Breast epithelium (tissue), 3 donors: ENCODE measurements at regions not wholly inside any gene's neighbourhood (a gene's known extent, or its start where the extent isn't known, plus 50 kb on each side); places are given as distances from the start of the nearest gene placed in this dataset.

Experiments used
- CTCF ChIP-seq, 3 donors: fragments of 450-650 bp; IDR thresholded peaks; one replicate each; pipeline ENCODE4 v1.5.1; 2016 to 2017; ENCODE audit warnings: antibody characterized with exemption in 3 of 3, mild to moderate bottlenecking in 3 of 3, moderate library complexity in 3 of 3
- POLR2A ChIP-seq: fragments of 450-650 bp; IDR thresholded peaks from one replicate; pipeline ENCODE4 v1.6.1; 2016; ENCODE audit warnings: antibody characterized with exemption, mild to moderate bottlenecking, moderate library complexity

DNA sequence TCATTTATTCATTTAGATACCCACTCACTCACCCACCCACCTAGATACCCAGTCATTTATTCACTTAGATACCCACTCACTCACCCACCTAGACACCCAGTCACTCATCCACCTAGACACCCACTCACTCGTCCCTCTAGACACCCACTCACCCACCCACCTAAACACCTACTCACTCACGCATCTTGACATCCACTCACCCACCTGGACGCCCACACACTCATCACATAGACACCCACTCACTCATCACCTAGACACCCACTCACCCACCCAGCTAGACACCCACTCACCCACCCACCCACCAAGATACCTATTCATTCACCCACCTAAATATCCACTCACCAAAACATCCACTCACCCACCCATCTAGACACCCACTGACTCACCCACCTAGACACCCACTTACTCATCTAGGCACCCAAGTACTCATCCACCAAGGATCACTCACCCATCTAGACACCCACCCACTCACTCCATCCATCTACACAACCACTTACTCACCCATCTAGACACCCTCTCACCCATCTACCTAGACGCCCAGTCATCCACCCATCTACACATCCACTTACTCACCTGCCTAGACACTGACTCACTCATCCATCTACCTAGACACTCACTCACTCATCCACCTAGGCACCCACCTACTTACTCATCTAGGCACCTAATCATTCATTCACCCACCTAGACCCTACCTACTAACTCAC, 723.7 kb upstream of the RAB6C start:
- no peak for TF ChIP-seq CTCF (IDR thresholded peaks at IDR 0.05)
- TF ChIP-seq POLR2A: no peak
